Activated B cell treated with CpG ODN at 0.5 μM for 24 hours (primary cell): ENCODE measurements at regions not wholly inside any gene's neighbourhood (a gene's known extent, or its start where the extent isn't known, plus 50 kb on each side); places are given as distances from the start of the nearest gene placed in this dataset.

Experiments
- ATAC-seq: fragments of 200-7000 bp; cut with Tn5 transposase; one replicate; pipeline ENCODE4 v1.10.0; 2021; ENCODE audit warnings: low read depth, mild to moderate bottlenecking, moderate library complexity
- CTCF ChIA-PET: fragments of 350-600 bp; sonication (Branson Sonifier 250); formaldehyde crosslinking; loops from one replicate; lab custom pipeline; 2021; ENCODE audit warnings: antibody characterized with exemption; lab: Charles Lee
- POLR2A ChIA-PET: fragments of 350-600 bp; sonication (Branson Sonifier 250); formaldehyde crosslinking; loops from one replicate; lab custom pipeline; 2021; ENCODE audit warnings: antibody characterized with exemption; lab: Charles Lee
- DNase-seq: peaks from one replicate; pipeline ENCODE4 v3.0.0; 2022
- H3K27ac Mint-ChIP-seq: one replicate; pipeline ENCODE4 v1.8.0; 2020; ENCODE audit warnings: mixed read lengths
- H3K27me3 Mint-ChIP-seq: one replicate; pipeline ENCODE4 v1.8.0; 2021; ENCODE audit warnings: mixed read lengths
- H3K36me3 Mint-ChIP-seq: one replicate; pipeline ENCODE4 v1.8.0; 2021; ENCODE audit warnings: low read depth, mixed read lengths
- H3K4me1 Mint-ChIP-seq: one replicate; pipeline ENCODE4 v1.8.0; 2021; ENCODE audit warnings: mixed read lengths
- H3K4me3 Mint-ChIP-seq: one replicate; pipeline ENCODE4 v1.8.0; 2020; ENCODE audit warnings: mild to moderate bottlenecking, mixed read lengths
- H3K9me3 Mint-ChIP-seq: one replicate; pipeline ENCODE4 v1.8.0; 2020; ENCODE audit warnings: mixed read lengths
- CTCF ChIP-seq: fragments of 200-600 bp; IDR thresholded peaks from one replicate; pipeline ENCODE4 v1.8.0; 2022; ENCODE audit warnings: antibody characterized with exemption, mild to moderate bottlenecking
- intact Hi-C: fragments of 100-400 bp; cut with micrococcal nuclease; formaldehyde crosslinking; loops from one replicate; pipeline ENCODE4 v1.15.1; 2024

- no peak overlapping the region for H3K27ac Mint-ChIP-seq
- H3K27me3 Mint-ChIP-seq, result no peaks in the 10 kb centered on the region
- no peaks in the 10 kb centered on the region for H3K36me3 Mint-ChIP-seq
- H3K9me3 Mint-ChIP-seq, result no peaks in the 10 kb centered on the region
- DNase-seq (no peak), ATAC-seq (no peak)
- ChIA-PET CTCF (no interaction called here), POLR2A (no interaction called here)
- H3K4me1 Mint-ChIP-seq, result no peaks in the 10 kb centered on the region
- intact Hi-C loops, result no loop called here
- H3K4me3 Mint-ChIP-seq, result no peak overlapping the region
- no peak for TF ChIP-seq CTCF
Observed at GRCh38 chr17:72188801-72189200, 68.0 kb downstream of the SOX9 start.

- POLR2A ChIA-PET, result no interaction called here
- intact Hi-C loops, result no loop called here
- H3K4me3 Mint-ChIP-seq, result no peak overlapping the region
- DNase-seq (no peak), ATAC-seq (no peak)
- no peak overlapping the region for H3K27ac Mint-ChIP-seq
- no peaks in the 10 kb centered on the region for H3K36me3 Mint-ChIP-seq
- H3K9me3 Mint-ChIP-seq, result no peaks in the 10 kb centered on the region
- no peaks in the 10 kb centered on the region for H3K4me1 Mint-ChIP-seq
- no peaks in the 10 kb centered on the region for H3K27me3 Mint-ChIP-seq
- CTCF ChIA-PET, result no interaction called here
- no peak for TF ChIP-seq CTCF
Observed at GRCh38 chr17:72189768-72190593, 69.2 kb downstream of the SOX9 start.

GRCh38 chr17:72191356-72191755, 70.5 kb downstream of the SOX9 start:
- no peak overlapping the region for H3K4me3 Mint-ChIP-seq
- CTCF ChIA-PET, result no interaction called here
- H3K27ac Mint-ChIP-seq, result no peak overlapping the region
- H3K27me3 Mint-ChIP-seq, result no peaks in the 10 kb centered on the region
- no peak for DNase-seq
- H3K9me3 Mint-ChIP-seq, result no peaks in the 10 kb centered on the region
- no peak for TF ChIP-seq CTCF
- H3K4me1 Mint-ChIP-seq, result no peaks in the 10 kb centered on the region
- no peaks in the 10 kb centered on the region for H3K36me3 Mint-ChIP-seq
- ATAC-seq, result no peak
- intact Hi-C loops, result no loop called here
- POLR2A ChIA-PET, result no interaction called here

- no peak overlapping the region for H3K4me3 Mint-ChIP-seq
- CTCF ChIA-PET, result no interaction called here
- H3K9me3 Mint-ChIP-seq, result peaks cover 2% of the 10 kb centered on the region
- H3K4me1 Mint-ChIP-seq, result no peaks in the 10 kb centered on the region
- no peak for ATAC-seq
- no peaks in the 10 kb centered on the region for H3K36me3 Mint-ChIP-seq
- POLR2A ChIA-PET, result no interaction called here
- H3K27me3 Mint-ChIP-seq, result no peaks in the 10 kb centered on the region
- intact Hi-C loops, result no loop called here
- no peak for DNase-seq
- TF ChIP-seq CTCF, result no peak
- H3K27ac Mint-ChIP-seq, result no peak overlapping the region
Observed at GRCh38 chr17:72191921-72192799, 71.3 kb downstream of the SOX9 start.

- no peaks in the 10 kb centered on the region for H3K27me3 Mint-ChIP-seq
- no peak overlapping the region for H3K4me3 Mint-ChIP-seq
- peaks cover 2% of the 10 kb centered on the region for H3K9me3 Mint-ChIP-seq
- H3K27ac Mint-ChIP-seq, result no peak overlapping the region
- intact Hi-C loops, result no loop called here
- no peaks in the 10 kb centered on the region for H3K4me1 Mint-ChIP-seq
- ChIA-PET POLR2A (no interaction called here), CTCF (no interaction called here)
- H3K36me3 Mint-ChIP-seq, result no peaks in the 10 kb centered on the region
- TF ChIP-seq CTCF, result no peak
- ATAC-seq (no peak), DNase-seq (no peak)
Observed at GRCh38 chr17:72192800-72193192, 72.0 kb downstream of the SOX9 start.
